ENCODE measurements at regions not wholly inside any gene's neighbourhood (a gene's known extent, or its start where the extent isn't known, plus 50 kb on each side); places are given as distances from the start of the nearest gene placed in this dataset.

- TF ChIP-seq POLR2A (IDR thresholded peaks at IDR 0.05; ENCODE audit: low read length) (no peak), GATA1 (IDR thresholded peaks at IDR 0.05; ENCODE audit: low read depth, low read length) (no peak)
Observed at GRCh38 chr7:155387066-155387620, 70.8 kb upstream of the EN2 start.

Data from erythroblast (primary cell).